OCI-LY1 (cell line): ENCODE measurements at regions not wholly inside any gene's neighbourhood (a gene's known extent, or its start where the extent isn't known, plus 50 kb on each side); places are given as distances from the start of the nearest gene placed in this dataset.
"Not testable (repeated sequence)": the region's sequence is repeated elsewhere in the genome, so short reads cannot be mapped to it uniquely, and the experiment has no call there.

Experiments
- H2AFZ ChIP-seq: fragments of 200-600 bp; sonication (generic), shearing (Covaris generic); 2 replicates; pipeline ENCODE4 v1.6.0; 2014; ENCODE audit warnings: antibody characterized with exemption, mild to moderate bottlenecking, low read length
- H3F3A ChIP-seq: fragments of 200-600 bp; sonication (generic), shearing (Covaris generic); 2 replicates; pipeline ENCODE4 v1.6.0; 2014; ENCODE audit warnings: mild to moderate bottlenecking, antibody characterized with exemption, low read length, moderate library complexity; ENCODE audit not compliant: insufficient read depth
- H3K27ac ChIP-seq: fragments of 200-600 bp; sonication (generic); 2 replicates; pipeline ENCODE4 v1.5.1; 2014; ENCODE audit warnings: low read length, mixed run types, mild to moderate bottlenecking, low read depth; ENCODE audit not compliant: poor library complexity, severe bottlenecking
- H3K27me3 ChIP-seq: fragments of 200-600 bp; sonication (generic); 2 replicates; pipeline ENCODE4 v1.6.0; 2014; ENCODE audit warnings: antibody characterized with exemption, mild to moderate bottlenecking, low read length, moderate library complexity; ENCODE audit not compliant: insufficient read depth
- H3K36me3 ChIP-seq: fragments of 200-600 bp; sonication (generic); 2 replicates; pipeline ENCODE4 v1.6.1; 2014; ENCODE audit warnings: mild to moderate bottlenecking, antibody characterized with exemption, low read length, moderate library complexity, mixed read lengths; ENCODE audit not compliant: insufficient read depth
- H3K4me1 ChIP-seq: fragments of 200-600 bp; sonication (generic); 2 replicates; pipeline ENCODE4 v1.5.1; 2014; ENCODE audit warnings: mild to moderate bottlenecking, low read length, moderate library complexity; ENCODE audit not compliant: insufficient read depth, severe bottlenecking
- H3K4me2 ChIP-seq: fragments of 200-600 bp; sonication (generic), shearing (Covaris generic); 2 replicates; pipeline ENCODE4 v1.6.1; 2014; ENCODE audit warnings: low read length
- H3K4me3 ChIP-seq: fragments of 200-600 bp; sonication (generic); 2 replicates; pipeline ENCODE4 v1.5.1; 2014; ENCODE audit warnings: low read length, low read depth, mild to moderate bottlenecking, mixed read lengths; ENCODE audit not compliant: poor library complexity, severe bottlenecking
- H3K79me2 ChIP-seq: fragments of 200-600 bp; shearing (Covaris generic); 2 replicates; pipeline ENCODE4 v1.6.1; 2016; ENCODE audit warnings: mixed run types, low read length, mixed read lengths; ENCODE audit not compliant: insufficient read depth
- H3K9ac ChIP-seq: fragments of 200-600 bp; sonication (generic), shearing (Covaris generic); 2 replicates; pipeline ENCODE4 v1.6.1; 2014; ENCODE audit warnings: mild to moderate bottlenecking, low read length, mixed read lengths
- H3K9me2 ChIP-seq: fragments of 200-600 bp; sonication (generic), shearing (Covaris generic); 2 replicates; pipeline ENCODE4 v1.6.1; 2014; ENCODE audit warnings: low read depth, mild to moderate bottlenecking, low read length, mixed read lengths
- H3K9me3 ChIP-seq: fragments of 200-600 bp; shearing (Covaris generic); 2 replicates; pipeline ENCODE4 v1.6.1; 2014; ENCODE audit warnings: low read length, mixed read lengths
- H4K20me1 ChIP-seq: fragments of 200-600 bp; sonication (generic), shearing (Covaris generic); 2 replicates; pipeline ENCODE4 v1.6.0; 2016; ENCODE audit warnings: mild to moderate bottlenecking, low read length; ENCODE audit not compliant: insufficient read depth
- EZH2 ChIP-seq: fragments of 200-600 bp; sonication (generic), shearing (Covaris generic); IDR thresholded peaks from 2 replicates; pipeline ENCODE4 v1.8.0; 2017; ENCODE audit warnings: borderline replicate concordance, mixed run types, mild to moderate bottlenecking, antibody characterized with exemption, low read length, moderate library complexity, mixed read lengths
- TF ChIP-seq, protein P1 (sequence below): fragments of 200-600 bp; sonication (generic), shearing (Covaris generic); IDR thresholded peaks from 2 replicates; pipeline ENCODE4 v1.5.1; 2017; ENCODE audit warnings: mild to moderate bottlenecking, antibody characterized with exemption, low read length, moderate library complexity, mixed read lengths

GRCh38 chr5:94086635-94087034 lies 345.2 kb upstream of the POU5F2 start:
- not testable (repeated sequence) for H3K27me3 ChIP-seq, H3K9me2 ChIP-seq
- peaks cover 24% of the 10 kb centered on the region for H3K79me2 ChIP-seq

GRCh38 chr5:94086194-94086593 lies 344.8 kb upstream of the POU5F2 start:
- Histone ChIP-seq H3K79me2 (peaks cover 24% of the 10 kb centered on the region), H3K9ac (no peak overlapping the region), H3K9me3 (0 out of 2 replicates have a peak, but pooled peaks cover 4% of the 10 kb centered on the region), H3K4me3 (no peak overlapping the region), H2AFZ (no peak overlapping the region), H3K36me3 (no peaks in the 10 kb centered on the region), H3F3A (no peaks in the 10 kb centered on the region), H3K4me2 (no peak overlapping the region), H3K9me2 (no peaks in the 10 kb centered on the region), H3K27ac (no peak overlapping the region), H4K20me1 (no peaks in the 10 kb centered on the region), H3K27me3 (no peaks in the 10 kb centered on the region), H3K4me1 (no peaks in the 10 kb centered on the region)
- TF ChIP-seq, protein P1, sequence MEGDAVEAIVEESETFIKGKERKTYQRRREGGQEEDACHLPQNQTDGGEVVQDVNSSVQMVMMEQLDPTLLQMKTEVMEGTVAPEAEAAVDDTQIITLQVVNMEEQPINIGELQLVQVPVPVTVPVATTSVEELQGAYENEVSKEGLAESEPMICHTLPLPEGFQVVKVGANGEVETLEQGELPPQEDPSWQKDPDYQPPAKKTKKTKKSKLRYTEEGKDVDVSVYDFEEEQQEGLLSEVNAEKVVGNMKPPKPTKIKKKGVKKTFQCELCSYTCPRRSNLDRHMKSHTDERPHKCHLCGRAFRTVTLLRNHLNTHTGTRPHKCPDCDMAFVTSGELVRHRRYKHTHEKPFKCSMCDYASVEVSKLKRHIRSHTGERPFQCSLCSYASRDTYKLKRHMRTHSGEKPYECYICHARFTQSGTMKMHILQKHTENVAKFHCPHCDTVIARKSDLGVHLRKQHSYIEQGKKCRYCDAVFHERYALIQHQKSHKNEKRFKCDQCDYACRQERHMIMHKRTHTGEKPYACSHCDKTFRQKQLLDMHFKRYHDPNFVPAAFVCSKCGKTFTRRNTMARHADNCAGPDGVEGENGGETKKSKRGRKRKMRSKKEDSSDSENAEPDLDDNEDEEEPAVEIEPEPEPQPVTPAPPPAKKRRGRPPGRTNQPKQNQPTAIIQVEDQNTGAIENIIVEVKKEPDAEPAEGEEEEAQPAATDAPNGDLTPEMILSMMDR = no peak
- no peak for TF ChIP-seq EZH2

More at GRCh38 chr5:94086635-94087034, 345.2 kb upstream of the POU5F2 start:
- not testable (repeated sequence) for H4K20me1 ChIP-seq, H3K27ac ChIP-seq, H3F3A ChIP-seq, H2AFZ ChIP-seq, H3K4me3 ChIP-seq, H3K4me1 ChIP-seq, H3K4me2 ChIP-seq, H3K9ac ChIP-seq, H3K36me3 ChIP-seq, H3K9me3 ChIP-seq
- TF ChIP-seq, protein P1 = peak; percentile 33; the same call in 1 of the 2 replicates

- Histone ChIP-seq H3K9me2 (no peaks in the 10 kb centered on the region), H3K36me3 (no peaks in the 10 kb centered on the region; the same call in 1 of the 2 replicates), H3K4me3 (no peak overlapping the region), H4K20me1 (no peaks in the 10 kb centered on the region), H3F3A (no peaks in the 10 kb centered on the region), H2AFZ (no peak overlapping the region), H3K4me2 (no peak overlapping the region), H3K9me3 (0 out of 2 replicates have a peak, but pooled peaks cover 4% of the 10 kb centered on the region), H3K27me3 (no peaks in the 10 kb centered on the region), H3K4me1 (no peaks in the 10 kb centered on the region), H3K27ac (no peak overlapping the region), H3K9ac (no peak overlapping the region), H3K79me2 (peaks cover 46% of the 10 kb centered on the region)
- TF ChIP-seq EZH2 = no peak
- TF ChIP-seq, protein P1 = no peak
Measured at GRCh38 chr5:94082405-94082804, 341.0 kb upstream of the POU5F2 start.
